A673 (cell line): ENCODE measurements at regions not wholly inside any gene's neighbourhood (a gene's known extent, or its start where the extent isn't known, plus 50 kb on each side); places are given as distances from the start of the nearest gene placed in this dataset.
"Not testable (repeated sequence)": the region's sequence is repeated elsewhere in the genome, so short reads cannot be mapped to it uniquely, and the experiment has no call there.

Experiments
- BruUV-seq: library from RNA; stranded (reverse); fragments of 400-500 nt; replicated peaks from 2 replicates; lab custom pipeline; 2021; lab: Mats Ljungman, UMichigan
- CTCF ChIA-PET: fragments of 300-600 bp; sonication (Branson Sonifier 250); formaldehyde crosslinking; loops from one replicate; lab custom pipeline; 2022; ENCODE audit warnings: antibody characterized with exemption; lab: Charles Lee
- POLR2A ChIA-PET: fragments of 300-600 bp; sonication (Branson Sonifier 250); formaldehyde crosslinking; loops from one replicate; lab custom pipeline; 2022; ENCODE audit warnings: antibody characterized with exemption; ENCODE audit not compliant: low non-redundant PET; lab: Charles Lee
- DNase-seq: peaks from one replicate; pipeline ENCODE4 v3.0.0-alpha.2; 2015; ENCODE audit warnings: low spot score
- H3K27ac ChIP-seq: fragments of 200-600 bp; sonication (generic); 2 replicates; pipeline ENCODE4 v1.5.1; 2016; ENCODE audit warnings: mixed run types, low read depth, mild to moderate bottlenecking, mixed read lengths, antibody characterized with exemption, low read length; ENCODE audit not compliant: poor library complexity, severe bottlenecking
- H3K27me3 ChIP-seq: fragments of 200-600 bp; sonication (generic); replicated peaks from 2 replicates; pipeline ENCODE4 v1.6.1; 2017; ENCODE audit warnings: mixed run types, low read depth, mild to moderate bottlenecking, mixed read lengths, antibody characterized with exemption, low read length; ENCODE audit not compliant: insufficient read depth, poor library complexity
- H3K36me3 ChIP-seq: fragments of 200-600 bp; sonication (generic); 2 replicates; pipeline ENCODE4 v1.6.1; 2016; ENCODE audit warnings: mixed run types, mild to moderate bottlenecking, mixed read lengths, antibody characterized with exemption, low read length; ENCODE audit not compliant: insufficient read depth, poor library complexity, severe bottlenecking
- H3K4me1 ChIP-seq: fragments of 200-600 bp; sonication (generic); 2 replicates; pipeline ENCODE4 v1.6.1; 2017; ENCODE audit warnings: mixed run types, mild to moderate bottlenecking, mixed read lengths, antibody characterized with exemption, low read length; ENCODE audit not compliant: insufficient read depth, poor library complexity, severe bottlenecking
- H3K4me3 ChIP-seq: fragments of 200-600 bp; sonication (generic); 2 replicates; pipeline ENCODE4 v1.5.1; 2016; ENCODE audit warnings: low read depth, mixed run types, mild to moderate bottlenecking, mixed read lengths, low read length; ENCODE audit not compliant: poor library complexity, severe bottlenecking
- H3K9me3 ChIP-seq: fragments of 200-600 bp; sonication (generic); 2 replicates; pipeline ENCODE4 v1.6.1; 2016; ENCODE audit warnings: mixed run types, low read depth, mild to moderate bottlenecking, mixed read lengths, antibody characterized with exemption, low read length; ENCODE audit not compliant: poor library complexity, severe bottlenecking
- EZH2 ChIP-seq: fragments of 200-600 bp; sonication (generic); IDR thresholded peaks from 2 replicates; pipeline ENCODE4 v1.6.1; 2017; ENCODE audit warnings: borderline replicate concordance, low read depth, mild to moderate bottlenecking, mixed read lengths, antibody characterized with exemption, low read length; ENCODE audit not compliant: poor library complexity, severe bottlenecking
- intact Hi-C: fragments of 100-400 bp; cut with micrococcal nuclease; formaldehyde crosslinking; loops from one replicate; pipeline ENCODE4 v1.10.0; 2022; ENCODE audit not compliant: unreplicated experiment
- TF ChIP-seq, protein P1 (sequence below): fragments of 300-800, 200-600 bp; sonication (generic); conservative IDR thresholded peaks from 2 replicates; pipeline ENCODE4 v1.5.1; 2017; ENCODE audit warnings: low read depth, mild to moderate bottlenecking, antibody characterized with exemption, low read length, moderate library complexity, mixed read lengths

DNA sequence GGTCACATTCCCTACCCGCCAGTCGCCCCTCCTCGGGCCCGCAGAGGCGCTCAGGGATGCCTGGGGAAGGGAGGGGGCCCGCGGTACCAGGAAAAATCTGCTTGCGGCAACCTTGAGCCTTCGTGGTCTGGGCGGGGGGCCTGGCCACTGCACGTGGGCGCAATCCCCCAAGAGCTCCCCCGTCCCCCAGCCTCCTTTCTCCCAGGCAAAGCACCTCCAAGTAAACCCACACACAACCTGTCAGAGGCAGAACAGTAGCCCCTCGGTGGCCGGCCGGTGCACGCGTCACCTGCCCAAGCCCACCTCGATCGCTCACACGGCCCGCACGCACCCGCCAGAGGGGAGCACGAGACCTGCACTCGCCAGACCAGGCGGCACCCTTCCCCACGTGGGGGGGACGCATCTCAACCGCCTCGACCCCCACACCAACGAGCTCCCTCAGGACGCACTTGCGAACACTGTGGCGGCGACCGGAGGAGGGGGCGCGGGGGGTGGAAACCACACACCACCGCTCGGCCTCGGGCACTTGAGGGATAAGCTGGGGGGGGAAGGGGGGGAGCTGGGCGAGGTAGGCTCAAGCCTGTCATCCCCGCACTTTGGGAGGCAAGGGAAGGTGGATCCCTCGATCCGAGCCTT lies 1955.7 kb upstream of the DEFB115 start:
- TF ChIP-seq, protein P1, sequence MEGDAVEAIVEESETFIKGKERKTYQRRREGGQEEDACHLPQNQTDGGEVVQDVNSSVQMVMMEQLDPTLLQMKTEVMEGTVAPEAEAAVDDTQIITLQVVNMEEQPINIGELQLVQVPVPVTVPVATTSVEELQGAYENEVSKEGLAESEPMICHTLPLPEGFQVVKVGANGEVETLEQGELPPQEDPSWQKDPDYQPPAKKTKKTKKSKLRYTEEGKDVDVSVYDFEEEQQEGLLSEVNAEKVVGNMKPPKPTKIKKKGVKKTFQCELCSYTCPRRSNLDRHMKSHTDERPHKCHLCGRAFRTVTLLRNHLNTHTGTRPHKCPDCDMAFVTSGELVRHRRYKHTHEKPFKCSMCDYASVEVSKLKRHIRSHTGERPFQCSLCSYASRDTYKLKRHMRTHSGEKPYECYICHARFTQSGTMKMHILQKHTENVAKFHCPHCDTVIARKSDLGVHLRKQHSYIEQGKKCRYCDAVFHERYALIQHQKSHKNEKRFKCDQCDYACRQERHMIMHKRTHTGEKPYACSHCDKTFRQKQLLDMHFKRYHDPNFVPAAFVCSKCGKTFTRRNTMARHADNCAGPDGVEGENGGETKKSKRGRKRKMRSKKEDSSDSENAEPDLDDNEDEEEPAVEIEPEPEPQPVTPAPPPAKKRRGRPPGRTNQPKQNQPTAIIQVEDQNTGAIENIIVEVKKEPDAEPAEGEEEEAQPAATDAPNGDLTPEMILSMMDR, result no peak
- no peak for TF ChIP-seq EZH2
- no TSS peak for BruUV-seq

DNA sequence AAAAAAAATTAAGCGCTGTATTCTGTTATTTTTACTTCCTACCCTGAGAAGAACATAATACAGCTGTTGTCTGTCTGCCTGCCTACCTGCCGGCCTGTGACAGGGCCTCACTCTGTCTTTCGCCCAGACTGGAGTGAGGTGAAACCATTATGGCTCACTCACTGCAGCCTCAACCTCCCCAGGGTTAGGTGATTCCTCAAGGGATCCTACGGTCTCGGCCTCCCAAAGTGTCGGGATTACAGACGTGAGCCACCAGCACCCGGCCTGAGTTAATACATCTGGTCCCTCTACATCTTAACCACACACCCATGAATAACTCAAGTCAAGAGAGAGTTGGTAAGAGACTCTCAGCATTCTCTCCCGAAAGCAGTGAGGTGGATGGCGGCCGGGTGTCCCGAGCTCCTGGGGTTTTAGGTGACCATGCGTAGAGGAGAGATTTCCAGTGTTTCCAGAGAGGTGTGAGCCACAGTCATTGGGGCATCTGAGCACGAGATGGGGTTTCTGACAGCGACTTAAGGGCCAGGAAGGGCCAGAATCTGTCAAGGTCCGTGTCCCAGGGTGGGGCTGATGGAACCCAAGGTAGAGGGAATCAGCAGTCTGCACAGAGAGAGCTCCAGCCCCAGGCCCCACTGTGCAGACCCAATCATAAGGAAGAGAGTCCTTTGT lies 1954.4 kb upstream of the DEFB115 start:
- H3K4me3 ChIP-seq, result no peak overlapping the region
- DNase-seq, result no peak
- no peaks in the 10 kb centered on the region for H3K36me3 ChIP-seq
- H3K4me1 ChIP-seq, result no peaks in the 10 kb centered on the region
- intact Hi-C loops, result no loop called here
- peaks cover 49% of the 10 kb centered on the region for H3K9me3 ChIP-seq
- H3K27ac ChIP-seq, result no peak overlapping the region
- CTCF ChIA-PET, result no interaction called here
- POLR2A ChIA-PET, result no interaction called here
- H3K27me3 ChIP-seq, result no peaks in the 10 kb centered on the region
- no TSS peak for BruUV-seq
- TF ChIP-seq, protein P1, result no peak
- no peak for TF ChIP-seq EZH2

More for the DNA sequence above, 1955.7 kb upstream of the DEFB115 start:
- Histone ChIP-seq H3K27me3 (no peaks in the 10 kb centered on the region), H3K36me3 (no peaks in the 10 kb centered on the region), H3K27ac (no peak overlapping the region), H3K4me3 (no peak overlapping the region), H3K4me1 (no peaks in the 10 kb centered on the region), H3K9me3 (peaks cover 57% of the 10 kb centered on the region)
- ChIA-PET CTCF (no interaction called here), POLR2A (no interaction called here)
- DNase-seq, result no peak
- intact Hi-C loops, result no loop called here

DNA sequence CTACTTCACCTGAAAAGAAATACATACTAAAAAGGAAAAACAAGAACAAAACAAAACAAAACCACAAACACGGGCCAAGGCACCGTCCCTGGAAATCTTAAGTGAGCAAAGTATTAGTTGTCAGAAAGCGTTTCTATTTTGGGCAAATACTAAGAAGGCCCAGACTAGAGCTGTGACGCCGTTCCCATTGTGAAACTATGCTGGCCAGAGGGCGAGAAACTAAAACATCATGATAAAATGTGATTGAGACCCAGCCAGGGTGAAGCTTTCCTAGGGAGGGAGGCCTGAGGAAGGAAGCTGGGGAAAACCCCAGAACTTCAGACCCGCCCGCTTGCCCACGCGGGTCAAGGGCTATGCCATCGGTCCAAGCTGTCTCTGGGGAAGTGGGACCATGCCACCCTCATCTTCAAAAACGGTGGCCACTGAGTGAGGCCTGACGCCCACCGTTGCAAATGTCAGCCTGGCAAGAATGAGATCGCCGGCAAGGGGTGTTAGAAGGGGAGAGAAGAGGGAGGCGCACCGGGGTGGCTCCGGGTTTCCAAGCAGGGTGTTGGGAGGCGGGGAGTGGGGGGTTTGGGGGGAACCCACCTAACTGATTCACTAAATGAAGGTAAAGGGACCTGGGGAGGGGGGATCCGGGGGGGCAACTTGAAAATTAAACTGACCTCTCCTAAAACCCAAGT lies 1950.9 kb upstream of the DEFB115 start:
- no peak for TF ChIP-seq EZH2
- TF ChIP-seq, protein P1, result no peak
- Histone ChIP-seq H3K36me3 (no peaks in the 10 kb centered on the region), H3K27ac (no peak overlapping the region), H3K9me3 (peaks cover 23% of the 10 kb centered on the region), H3K4me1 (no peaks in the 10 kb centered on the region), H3K27me3 (no peaks in the 10 kb centered on the region), H3K4me3 (no peak overlapping the region)
- no TSS peak for BruUV-seq
- CTCF ChIA-PET, result no interaction called here
- intact Hi-C loops, result no loop called here
- DNase-seq, result no peak
- POLR2A ChIA-PET, result no interaction called here

DNA sequence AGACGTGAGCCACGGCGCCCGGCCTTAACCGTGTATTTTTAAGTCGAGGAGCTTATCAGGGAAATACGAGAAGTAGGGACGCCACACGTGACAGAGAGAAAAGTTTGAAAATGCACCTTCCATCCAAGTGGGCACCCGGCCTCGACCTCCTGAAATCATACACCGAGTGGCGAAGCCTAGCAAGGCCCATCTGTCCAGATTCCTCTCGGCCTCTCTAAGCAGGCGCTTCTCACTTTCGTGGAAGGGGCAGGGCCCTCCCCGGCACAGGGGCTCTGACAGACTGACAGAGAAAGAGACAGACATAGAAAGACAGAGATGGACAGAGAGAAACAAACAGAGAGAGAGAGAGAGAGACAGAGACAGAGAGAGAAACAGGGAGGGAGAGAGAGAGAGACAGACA lies 1950.0 kb upstream of the DEFB115 start:
- peaks cover 21% of the 10 kb centered on the region for H3K9me3 ChIP-seq
- BruUV-seq, H3K4me1 ChIP-seq, H3K36me3 ChIP-seq, CTCF ChIA-PET, H3K4me3 ChIP-seq, intact Hi-C loops, H3K27ac ChIP-seq, DNase-seq, POLR2A ChIA-PET, H3K27me3 ChIP-seq: not testable (repeated sequence)

DNA sequence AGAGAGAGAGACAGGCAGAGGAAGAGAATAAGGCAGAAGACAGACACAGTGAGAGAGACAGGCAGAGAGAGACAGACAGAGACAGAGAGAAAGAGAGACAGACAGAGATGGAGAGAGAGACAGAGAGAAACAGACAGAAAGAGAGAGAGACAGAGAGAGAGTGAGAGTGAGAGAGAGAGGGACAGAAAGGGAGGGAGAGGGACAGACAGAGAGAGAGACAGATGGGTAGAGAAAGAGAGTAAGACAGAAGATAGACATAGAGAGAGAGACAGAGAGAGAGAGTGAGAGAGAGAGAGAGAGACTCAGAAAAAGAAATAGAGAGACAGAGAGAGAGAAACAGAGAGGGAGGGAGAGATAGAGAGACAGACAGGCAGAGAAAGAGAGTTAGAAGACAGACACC lies 1948.5 kb upstream of the DEFB115 start:
- H3K4me3 ChIP-seq, CTCF ChIA-PET, H3K27ac ChIP-seq, H3K4me1 ChIP-seq, H3K27me3 ChIP-seq, DNase-seq, intact Hi-C loops, H3K36me3 ChIP-seq, BruUV-seq, POLR2A ChIA-PET: not testable (repeated sequence)
- peaks cover 14% of the 10 kb centered on the region for H3K9me3 ChIP-seq
